Loucy (cell line): ENCODE measurements at regions not wholly inside any gene's neighbourhood (a gene's known extent, or its start where the extent isn't known, plus 50 kb on each side); places are given as distances from the start of the nearest gene placed in this dataset.
"Not testable (repeated sequence)": the region's sequence is repeated elsewhere in the genome, so short reads cannot be mapped to it uniquely, and the experiment has no call there.

Source experiments
- H2AFZ ChIP-seq: fragments of 200-600 bp; sonication (generic); 2 replicates; pipeline ENCODE4 v1.6.0; 2016; ENCODE audit warnings: antibody characterized with exemption, mild to moderate bottlenecking, low read length, moderate library complexity
- H3F3A ChIP-seq: fragments of 200-600 bp; 2 replicates; pipeline ENCODE4 v1.6.0; 2016; ENCODE audit warnings: antibody characterized with exemption, low read depth, mild to moderate bottlenecking
- H3K27me3 ChIP-seq: fragments of 200-600 bp; sonication (generic); 2 replicates; pipeline ENCODE4 v1.6.1; 2014; ENCODE audit warnings: low read length, mild to moderate bottlenecking; ENCODE audit not compliant: insufficient read depth, poor library complexity, severe bottlenecking
- H3K36me3 ChIP-seq: fragments of 200-600 bp; sonication (generic); 2 replicates; pipeline ENCODE4 v1.6.1; 2016; ENCODE audit warnings: low read length; ENCODE audit not compliant: insufficient read depth
- H3K4me1 ChIP-seq: fragments of 200-600 bp; sonication (generic); 2 replicates; pipeline ENCODE4 v1.5.1; 2014; ENCODE audit warnings: low read length, mild to moderate bottlenecking; ENCODE audit not compliant: insufficient read depth, poor library complexity, severe bottlenecking
- H3K4me2 ChIP-seq: fragments of 200-600 bp; sonication (generic); 2 replicates; pipeline ENCODE4 v1.6.0; 2014; ENCODE audit warnings: antibody characterized with exemption, low read length, low read depth, mild to moderate bottlenecking; ENCODE audit not compliant: poor library complexity, severe bottlenecking
- H3K4me3 ChIP-seq: fragments of 200-600 bp; sonication (generic); 2 replicates; pipeline ENCODE4 v1.5.1; 2014; ENCODE audit warnings: low read length, mild to moderate bottlenecking, mixed read lengths; ENCODE audit not compliant: poor library complexity, severe bottlenecking
- H3K79me2 ChIP-seq: fragments of 200-600 bp; sonication (generic); 2 replicates; pipeline ENCODE4 v1.6.1; 2014; ENCODE audit warnings: low read length; ENCODE audit not compliant: insufficient read depth
- H3K9ac ChIP-seq: fragments of 200-600 bp; sonication (generic); 2 replicates; pipeline ENCODE4 v1.6.0; 2014; ENCODE audit warnings: mild to moderate bottlenecking, low read depth, low read length, moderate library complexity; ENCODE audit not compliant: poor library complexity, severe bottlenecking
- H3K9me2 ChIP-seq: fragments of 200-600 bp; sonication (generic); replicated peaks from 2 replicates; pipeline ENCODE4 v1.6.1; 2016; ENCODE audit warnings: low read depth, low read length, mixed read lengths
- H3K9me3 ChIP-seq: fragments of 200-600 bp; sonication (generic); 2 replicates; pipeline ENCODE4 v1.6.1; 2014; ENCODE audit warnings: mild to moderate bottlenecking, antibody characterized with exemption, low read length, low read depth; ENCODE audit not compliant: insufficient read depth
- H4K20me1 ChIP-seq: fragments of 200-600 bp; sonication (generic); 2 replicates; pipeline ENCODE4 v1.6.0; 2014; ENCODE audit warnings: antibody characterized with exemption, low read length, mild to moderate bottlenecking; ENCODE audit not compliant: insufficient read depth, poor library complexity, severe bottlenecking
- CTCF ChIP-seq: fragments of 200-600 bp; sonication (generic); conservative IDR thresholded peaks from 2 replicates; pipeline ENCODE4 v1.5.1; 2014; ENCODE audit warnings: mild to moderate bottlenecking, antibody characterized with exemption, low read length
- EZH2phosphoT487 ChIP-seq: fragments of 200-600 bp; IDR thresholded peaks from 2 replicates; pipeline ENCODE4 v1.6.1; 2018; ENCODE audit warnings: antibody characterized with exemption, mild to moderate bottlenecking, moderate library complexity, borderline replicate concordance

DNA sequence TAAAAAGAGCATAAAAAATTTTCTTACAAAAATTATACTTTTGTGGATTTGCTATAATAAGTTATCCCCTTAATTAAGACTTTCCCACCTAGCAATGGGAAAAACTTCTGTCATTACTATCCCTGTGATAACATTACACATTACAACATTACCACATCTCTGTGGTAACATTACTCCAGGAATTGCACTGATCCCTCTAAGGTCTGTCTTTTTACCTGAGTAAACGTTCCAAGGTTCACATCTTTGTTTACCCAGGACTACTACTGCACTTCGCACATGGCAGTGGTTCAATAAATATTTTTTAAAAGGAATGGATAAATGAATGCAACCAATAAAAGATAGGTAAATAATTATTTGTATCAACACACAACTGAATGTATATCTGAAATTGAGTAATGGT lies 92.4 kb upstream of the NOX4 start:
- Histone ChIP-seq H3K9me2 (no peaks in the 10 kb centered on the region), H3K4me3 (no peak overlapping the region), H3F3A (no peaks in the 10 kb centered on the region), H2AFZ (no peak overlapping the region), H3K27me3 (no peaks in the 10 kb centered on the region), H3K9me3 (no peaks in the 10 kb centered on the region), H3K36me3 (no peaks in the 10 kb centered on the region), H3K79me2 (no peaks in the 10 kb centered on the region), H4K20me1 (no peaks in the 10 kb centered on the region), H3K9ac (no peak overlapping the region), H3K4me2 (no peak overlapping the region), H3K4me1 (no peaks in the 10 kb centered on the region)
- no peak for TF ChIP-seq EZH2phosphoT487
- TF ChIP-seq CTCF, result no peak

DNA sequence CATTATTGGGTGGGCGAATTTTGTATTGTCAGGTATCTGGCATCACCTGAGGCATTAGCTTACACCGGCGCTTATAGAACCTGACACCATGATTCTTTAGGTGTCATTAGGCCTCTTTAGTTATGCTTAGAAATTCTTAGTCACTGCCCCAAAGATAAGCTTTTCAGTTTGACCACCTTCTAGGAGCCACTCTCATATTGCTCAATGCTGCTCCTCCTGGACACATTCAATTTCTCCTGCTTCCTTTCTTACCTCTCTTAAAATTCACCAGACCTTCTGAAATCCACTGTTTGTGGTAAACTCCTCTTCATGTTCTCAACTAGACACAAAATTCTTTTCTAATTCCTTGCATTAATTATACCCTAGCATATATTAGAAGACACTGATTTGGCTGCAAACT lies 93.9 kb upstream of the NOX4 start:
- not testable (repeated sequence) for H3K9me3 ChIP-seq, H2AFZ ChIP-seq, H3K4me1 ChIP-seq, H3F3A ChIP-seq, H3K9me2 ChIP-seq, H4K20me1 ChIP-seq, H3K4me2 ChIP-seq, H3K79me2 ChIP-seq, H3K4me3 ChIP-seq, H3K36me3 ChIP-seq, H3K27me3 ChIP-seq, H3K9ac ChIP-seq

- H3K36me3 ChIP-seq, H3K9me3 ChIP-seq, H3K79me2 ChIP-seq, H3K9me2 ChIP-seq, H3K27me3 ChIP-seq, H3K4me2 ChIP-seq, H3K4me3 ChIP-seq, H2AFZ ChIP-seq, H3K9ac ChIP-seq, H3K4me1 ChIP-seq, H3F3A ChIP-seq, H4K20me1 ChIP-seq: not testable (repeated sequence)
Measured at GRCh38 chr11:89585471-89585870, 94.3 kb upstream of the NOX4 start.

- H3K4me2 ChIP-seq, H3K9me3 ChIP-seq, H3K9me2 ChIP-seq, H3K36me3 ChIP-seq, H2AFZ ChIP-seq, H3K79me2 ChIP-seq, H3F3A ChIP-seq, H3K4me1 ChIP-seq, H3K9ac ChIP-seq, H3K4me3 ChIP-seq, H4K20me1 ChIP-seq, H3K27me3 ChIP-seq: not testable (repeated sequence)
Measured at GRCh38 chr11:89589413-89589812, 98.2 kb upstream of the NOX4 start.

- H3F3A ChIP-seq, H3K9me3 ChIP-seq, H4K20me1 ChIP-seq, H3K4me3 ChIP-seq, H2AFZ ChIP-seq, H3K36me3 ChIP-seq, H3K9ac ChIP-seq, H3K4me1 ChIP-seq, H3K9me2 ChIP-seq, H3K27me3 ChIP-seq, H3K79me2 ChIP-seq, H3K4me2 ChIP-seq: not testable (repeated sequence)
Measured at GRCh38 chr11:89590008-89590632, 98.9 kb upstream of the NOX4 start.

- not testable (repeated sequence) for H3K36me3 ChIP-seq, H3K9me3 ChIP-seq, H3K9ac ChIP-seq, H2AFZ ChIP-seq, H3K79me2 ChIP-seq, H3K4me3 ChIP-seq, H3K4me2 ChIP-seq, H4K20me1 ChIP-seq, H3K9me2 ChIP-seq, H3F3A ChIP-seq, H3K27me3 ChIP-seq, H3K4me1 ChIP-seq
Measured at GRCh38 chr11:89601263-89601662, 108.8 kb upstream of the TRIM77 start.
